ENCODE measurements at regions not wholly inside any gene's neighbourhood (a gene's known extent, or its start where the extent isn't known, plus 50 kb on each side); places are given as distances from the start of the nearest gene placed in this dataset.
"Not testable (repeated sequence)": the region's sequence is repeated elsewhere in the genome, so short reads cannot be mapped to it uniquely, and the experiment has no call there.

DNA sequence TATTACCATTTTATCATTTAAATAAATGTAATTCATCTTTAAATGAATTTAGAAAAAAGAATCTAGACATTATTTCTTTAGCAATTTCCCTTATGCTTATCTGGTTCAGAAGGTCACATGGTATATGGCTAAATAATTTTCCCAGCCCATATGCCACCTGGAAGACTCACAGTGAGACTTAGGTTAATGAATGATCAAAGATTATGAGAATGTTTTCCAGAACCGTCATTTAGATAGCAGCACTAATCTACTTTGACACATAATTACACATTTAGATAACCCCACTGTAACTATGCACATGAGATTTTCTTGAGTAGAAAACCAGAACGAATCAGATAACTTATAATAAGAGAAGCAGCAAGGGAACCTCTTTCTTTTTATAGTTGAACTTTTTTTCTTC lies 124.9 kb upstream of the CCDC180 start:
- not testable (repeated sequence) for DNase-seq (ENCODE audit: low read depth in 4 of 4, low spot score in 3 of 4)

DNA sequence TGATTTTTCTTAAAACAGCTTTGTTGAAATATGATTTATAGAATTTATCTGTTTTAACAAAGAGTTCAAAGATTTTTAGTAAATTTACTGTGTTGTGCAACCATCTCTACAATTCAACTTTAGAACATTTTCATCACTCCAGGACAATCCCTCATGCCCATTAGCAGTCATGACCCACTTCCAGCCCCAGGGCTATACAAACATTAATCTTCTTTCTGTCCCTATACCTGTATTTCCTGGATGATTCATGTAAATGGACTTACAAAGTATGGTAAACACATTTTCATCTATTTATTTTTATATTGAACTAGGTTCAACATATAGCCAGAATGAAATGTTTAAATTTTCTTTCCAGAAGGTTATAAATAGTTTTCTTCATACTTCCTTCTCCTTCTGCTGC lies 127.8 kb upstream of the CCDC180 start:
- DNase-seq (ENCODE audit: low read depth in 4 of 4, low spot score in 3 of 4) = no peak

DNA sequence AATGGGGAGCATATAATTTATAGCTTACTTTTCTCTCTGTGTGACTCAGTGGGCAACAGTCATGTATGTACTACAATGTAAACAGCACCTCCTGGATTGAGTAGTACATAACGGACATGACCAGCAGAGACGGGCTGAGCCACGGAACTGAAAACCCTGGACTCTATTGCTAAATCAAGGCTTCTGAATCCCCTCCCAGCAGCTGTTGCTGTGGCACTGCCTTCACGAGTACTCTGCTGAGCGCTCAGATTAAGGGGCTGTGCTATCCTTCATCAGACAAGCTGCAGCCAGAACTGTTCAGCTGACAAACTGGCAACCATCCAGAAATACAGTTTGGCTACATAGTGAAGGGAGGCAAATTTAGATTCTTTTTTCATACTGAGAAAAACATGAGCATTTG lies 131.3 kb upstream of the CCDC180 start:
- peak; percentile 2 to 15 (median 7) for DNase-seq (ENCODE audit: low read depth in 4 of 4, low spot score in 3 of 4)

DNA sequence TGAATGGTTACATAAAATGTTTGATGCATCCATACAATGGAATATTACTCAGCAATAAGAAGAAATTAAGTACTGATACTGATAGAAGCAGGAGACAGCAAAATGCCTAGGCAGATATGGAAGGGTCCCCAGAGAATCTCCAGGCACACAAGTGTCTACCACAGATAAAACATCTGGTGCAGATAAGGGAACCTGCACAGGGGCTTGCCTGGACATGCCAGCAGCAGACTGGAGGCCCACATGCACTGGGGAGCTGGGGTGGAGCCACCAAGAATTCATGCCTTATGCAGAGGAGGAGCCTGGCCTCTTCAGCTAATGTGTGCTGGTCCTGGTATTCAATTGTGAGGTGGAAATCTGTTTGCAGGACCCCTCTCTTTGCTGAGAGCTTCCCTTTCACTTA lies 129.2 kb upstream of the CTSV start:
- not testable (repeated sequence) for DNase-seq (ENCODE audit: low read depth in 4 of 4, low spot score in 3 of 4)

DNA sequence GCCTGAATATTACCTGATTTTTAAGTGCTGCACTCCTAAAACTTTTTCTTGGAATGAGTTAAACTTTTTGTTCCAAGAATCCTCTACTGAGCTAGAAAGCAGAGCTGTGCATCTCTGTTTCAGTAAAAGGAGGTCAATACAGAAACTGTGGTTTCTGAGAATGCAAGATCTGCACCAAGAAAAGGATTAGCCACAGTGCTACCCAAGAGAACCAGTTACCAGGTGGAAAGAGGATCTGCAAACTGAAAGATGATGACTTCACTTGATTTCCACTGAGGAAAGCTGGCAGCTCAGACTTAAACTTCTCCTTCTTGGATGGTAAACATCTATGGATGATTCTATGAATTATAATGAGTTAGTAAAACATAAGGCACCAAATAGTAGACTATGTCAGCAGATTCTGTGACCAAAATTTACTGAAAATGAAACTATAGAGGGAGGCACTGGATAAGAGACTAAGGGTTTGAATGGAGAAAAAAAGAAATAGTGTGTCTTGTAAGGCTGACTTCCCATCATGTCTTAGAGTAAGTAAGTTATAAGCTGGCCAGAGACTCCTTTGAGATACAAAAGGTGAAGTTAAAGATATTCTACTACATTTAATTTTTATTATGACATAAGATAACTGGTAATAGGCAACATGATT lies 127.7 kb upstream of the CTSV start:
- not testable (repeated sequence) for DNase-seq (ENCODE audit: low read depth in 4 of 4, low spot score in 3 of 4)

DNA sequence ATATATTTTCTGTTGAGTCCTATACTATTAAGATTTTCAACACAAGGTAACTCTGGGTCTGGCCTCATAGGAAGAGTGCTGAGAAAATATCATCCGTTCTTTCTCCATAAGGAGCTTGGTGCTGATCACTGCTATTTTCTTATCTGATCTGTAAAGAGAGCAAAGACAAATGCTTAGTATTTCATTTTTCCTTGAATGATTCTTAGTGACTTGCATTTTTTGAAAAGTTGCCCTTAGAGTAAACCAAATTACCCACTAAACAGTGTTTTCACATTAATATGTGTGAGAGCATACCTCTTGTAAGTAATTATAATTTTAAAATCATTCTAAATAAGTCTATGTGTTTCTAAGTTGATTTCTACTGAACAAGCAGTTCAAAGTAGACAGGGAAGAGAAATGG lies 121.3 kb upstream of the CTSV start:
- no peak for DNase-seq (ENCODE audit: low read depth in 4 of 4, low spot score in 3 of 4)

DNA sequence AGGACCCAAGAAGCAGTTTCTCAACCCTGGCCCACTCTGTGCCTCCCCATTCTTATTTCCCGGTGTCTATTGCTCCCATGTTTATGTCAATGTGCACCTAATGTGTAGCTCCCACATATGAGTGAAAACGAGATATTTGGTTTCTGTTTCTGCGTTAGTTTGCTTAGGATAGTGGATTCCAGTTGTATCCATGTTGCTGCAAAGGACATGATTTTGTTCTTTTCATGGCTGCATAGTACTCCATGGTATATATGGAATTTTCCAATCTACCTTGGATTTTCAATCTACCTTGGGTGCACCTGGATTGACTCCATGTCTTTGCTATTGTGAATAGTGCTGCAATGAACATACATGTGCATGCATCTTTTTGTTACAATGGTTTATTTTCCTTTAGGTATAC lies 119.8 kb upstream of the CTSV start:
- DNase-seq (ENCODE audit: low read depth in 4 of 4, low spot score in 3 of 4) = not testable (repeated sequence)

DNA sequence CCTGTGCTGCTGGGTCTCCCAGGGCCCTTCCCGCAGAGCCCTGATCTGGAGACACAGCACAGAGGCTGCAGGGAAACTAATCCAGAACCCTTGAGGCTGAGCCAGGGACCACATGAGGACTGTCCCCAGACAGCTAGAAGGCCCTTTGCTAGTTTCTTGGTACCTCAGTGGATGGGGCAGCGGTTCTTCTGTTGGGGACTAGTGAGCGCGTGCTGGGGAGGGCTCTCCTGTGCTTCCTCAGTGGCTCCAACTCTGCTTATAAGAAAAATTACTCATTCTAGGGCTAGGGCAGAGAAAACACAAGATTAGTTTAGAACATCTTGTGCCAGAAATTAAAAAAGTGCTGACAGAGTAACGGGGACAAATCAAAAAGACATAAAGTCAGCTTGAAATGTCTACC lies 116.5 kb upstream of the CTSV start:
- DNase-seq (ENCODE audit: low read depth in 4 of 4, low spot score in 3 of 4) = not testable (repeated sequence)

DNA sequence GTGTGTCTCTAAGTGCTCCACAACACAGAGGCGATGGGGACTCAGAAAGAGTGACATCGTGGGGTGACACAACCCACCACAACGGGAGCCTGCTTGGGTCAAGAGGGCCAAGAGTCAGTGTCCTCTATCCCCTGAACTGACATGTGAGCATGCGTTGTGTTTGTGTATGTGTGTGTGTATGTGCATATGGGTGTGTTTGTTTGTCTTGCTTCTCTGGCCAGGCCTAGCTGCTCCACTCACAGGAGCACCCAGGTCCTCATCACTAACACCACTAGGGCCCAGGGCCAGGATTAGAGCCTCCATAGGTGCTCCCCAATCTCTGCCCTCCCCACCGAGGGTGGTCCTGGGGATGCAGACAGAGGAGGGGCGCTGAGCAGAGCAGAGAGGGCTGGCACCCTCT lies 115.0 kb upstream of the CTSV start:
- DNase-seq (ENCODE audit: low read depth in 4 of 4, low spot score in 3 of 4) = no peak

DNA sequence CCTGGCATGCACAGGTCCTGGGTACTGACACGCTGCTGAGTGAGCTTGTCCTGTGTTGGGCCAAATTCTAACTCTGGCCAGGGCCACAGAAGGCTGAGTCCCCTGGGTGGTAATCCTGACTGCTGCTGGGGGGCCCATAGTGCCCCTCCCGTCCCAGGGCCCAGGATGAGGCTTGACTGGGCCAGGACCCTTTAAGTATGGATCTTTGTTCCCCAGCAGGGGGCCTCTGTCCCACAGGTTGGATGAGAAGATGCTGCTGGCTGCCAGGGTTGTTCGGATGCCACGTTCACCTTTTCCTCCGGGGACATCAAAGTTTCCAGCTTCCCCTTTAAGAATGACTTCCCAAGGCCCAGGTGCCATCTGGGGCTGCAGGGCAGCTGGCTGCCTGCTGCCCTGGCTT lies 114.2 kb upstream of the CTSV start:
- DNase-seq (ENCODE audit: low read depth in 4 of 4, low spot score in 3 of 4) = not testable (repeated sequence)

DNA sequence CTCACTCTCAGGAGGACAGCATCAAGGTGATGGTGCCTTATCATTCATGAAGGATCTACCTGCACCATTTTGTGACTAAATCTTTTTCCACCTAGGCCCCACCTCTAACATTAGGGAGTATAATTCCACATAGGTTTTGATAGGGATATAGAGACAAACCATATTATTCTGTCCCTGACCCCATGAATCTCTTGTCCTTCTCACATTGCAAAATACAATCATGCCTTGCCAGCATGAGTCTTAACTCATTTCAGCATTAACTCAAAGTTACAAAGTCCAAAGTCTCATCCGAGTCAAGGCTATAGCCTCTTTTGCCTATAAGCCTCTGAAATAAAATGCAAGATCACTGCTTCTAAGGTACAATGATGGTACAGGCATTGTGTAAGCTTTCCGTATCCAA lies 111.5 kb upstream of the CTSV start:
- DNase-seq (ENCODE audit: low read depth in 4 of 4, low spot score in 3 of 4) = not testable (repeated sequence)

DNA sequence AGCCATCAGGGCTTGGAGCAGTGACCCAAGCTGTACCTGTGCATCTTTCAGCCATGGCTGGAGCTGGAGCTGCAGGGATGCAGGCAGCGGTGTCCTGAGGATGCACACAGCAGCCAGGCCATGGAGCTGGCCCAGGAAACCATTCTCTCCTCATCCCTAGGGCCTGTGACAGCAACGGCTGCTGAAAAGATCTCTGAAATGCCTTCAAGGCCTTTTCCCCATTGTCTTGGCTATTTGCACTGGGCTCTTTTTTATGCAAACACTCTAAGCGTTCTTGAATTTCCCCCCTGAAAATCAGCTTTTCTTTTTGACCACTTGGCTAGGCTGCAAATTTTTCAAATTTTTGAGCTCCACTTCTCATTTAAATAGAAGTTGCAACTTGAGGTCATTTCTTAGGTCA lies 109.5 kb upstream of the CTSV start:
- DNase-seq (ENCODE audit: low read depth in 4 of 4, low spot score in 3 of 4) = not testable (repeated sequence)

DNA sequence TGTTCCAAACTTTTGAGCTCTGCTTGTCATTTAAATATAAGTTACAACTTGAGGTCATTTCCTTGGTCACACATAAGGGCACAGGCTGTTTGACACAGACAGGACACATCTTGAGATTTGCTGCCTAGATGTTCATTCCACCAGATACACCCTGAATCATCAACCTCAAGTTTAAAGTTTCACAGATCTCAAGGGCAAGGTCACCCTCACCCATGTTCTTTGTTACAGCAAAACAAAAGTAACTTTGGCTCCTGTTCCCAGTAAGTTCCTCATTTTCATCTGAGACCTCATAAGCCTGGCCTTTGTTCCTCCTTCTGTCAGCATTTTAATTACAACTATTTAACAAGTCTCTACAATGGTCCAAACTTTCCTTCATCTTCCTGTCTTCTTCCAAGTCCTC lies 106.7 kb upstream of the CTSV start:
- DNase-seq (ENCODE audit: low read depth in 4 of 4, low spot score in 3 of 4) = not testable (repeated sequence)

DNA sequence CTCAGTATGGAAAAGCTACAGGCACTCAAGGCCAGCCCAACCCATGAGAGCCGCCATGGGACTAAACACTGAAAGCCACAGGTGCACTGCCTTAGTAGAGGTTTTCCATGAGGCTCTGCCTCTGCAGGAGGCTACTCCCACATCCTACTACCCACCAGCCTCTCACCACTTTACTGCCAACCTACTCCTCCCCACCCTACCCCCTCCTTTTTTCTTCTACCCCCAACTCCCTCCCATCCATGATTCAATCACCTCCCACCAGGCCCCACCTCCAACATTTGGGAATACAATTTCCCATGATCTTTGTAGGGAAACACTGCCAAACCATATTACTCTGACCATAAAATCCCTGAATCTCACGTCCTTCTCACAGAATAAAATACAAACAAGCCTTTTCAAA lies 101.6 kb upstream of the CTSV start:
- no peak for DNase-seq (ENCODE audit: low read depth in 4 of 4, low spot score in 3 of 4)

DNA sequence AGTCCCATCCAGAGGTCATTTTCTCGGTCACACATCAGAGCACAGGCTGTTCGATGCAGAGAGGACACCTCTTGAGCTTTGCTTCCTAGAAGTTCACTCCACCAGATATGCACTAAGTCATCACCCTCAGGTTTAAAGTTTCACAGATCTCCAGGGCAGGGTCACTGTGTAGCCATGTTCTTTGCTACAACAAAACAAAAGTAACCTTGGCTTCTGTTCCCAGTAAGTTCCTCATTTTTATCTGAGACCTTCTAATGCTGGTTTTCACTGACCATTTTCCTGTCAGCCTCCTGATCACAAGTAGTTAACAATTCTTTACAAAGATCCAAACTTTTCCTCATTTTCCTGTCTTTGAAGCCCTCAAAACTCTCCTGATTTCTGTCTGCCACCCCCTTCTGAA lies 97.5 kb upstream of the CTSV start:
- peak in 1 of 4 donors; percentile 2 for DNase-seq (ENCODE audit: low read depth in 4 of 4, low spot score in 3 of 4)

DNA sequence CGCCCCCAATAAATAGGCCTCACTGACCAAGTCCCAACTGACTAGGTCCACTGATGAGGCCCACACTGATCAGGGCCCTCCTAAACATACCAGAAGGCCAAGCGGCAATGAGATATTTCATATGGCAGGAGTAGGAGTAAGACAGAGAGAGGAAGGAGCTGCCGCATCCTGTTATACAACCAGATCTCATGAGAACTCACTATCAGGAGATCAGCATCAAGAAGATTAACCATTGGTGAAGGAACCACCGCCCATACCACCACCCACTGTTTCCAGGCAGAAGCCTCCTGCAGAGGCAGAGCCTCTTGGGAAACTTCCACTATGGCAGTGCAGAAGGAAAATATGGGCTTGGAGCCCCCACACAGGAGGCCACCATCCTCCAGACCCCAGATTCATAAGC lies 95.0 kb upstream of the CTSV start:
- not testable (repeated sequence) for DNase-seq (ENCODE audit: low read depth in 4 of 4, low spot score in 3 of 4)

DNA sequence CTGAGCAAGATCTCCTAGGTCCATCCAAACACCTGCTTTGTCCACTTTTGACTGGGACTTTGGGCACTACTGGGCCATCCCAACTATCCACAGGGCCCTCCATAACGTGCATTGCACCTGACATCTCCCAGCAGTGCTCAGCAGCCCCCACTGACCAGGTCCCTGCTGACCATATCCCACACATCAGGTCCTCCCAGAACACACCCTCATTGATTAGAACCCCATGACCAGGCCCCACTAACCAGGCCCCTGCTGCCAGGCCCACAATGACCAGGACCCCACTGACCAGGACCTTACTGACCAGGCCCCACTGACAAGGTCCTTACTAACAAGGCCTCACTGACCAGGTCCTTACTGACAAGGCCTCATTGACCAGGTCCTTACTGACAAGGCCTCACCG lies 93.9 kb upstream of the CTSV start:
- no peak for DNase-seq (ENCODE audit: low read depth in 4 of 4, low spot score in 3 of 4)

DNA sequence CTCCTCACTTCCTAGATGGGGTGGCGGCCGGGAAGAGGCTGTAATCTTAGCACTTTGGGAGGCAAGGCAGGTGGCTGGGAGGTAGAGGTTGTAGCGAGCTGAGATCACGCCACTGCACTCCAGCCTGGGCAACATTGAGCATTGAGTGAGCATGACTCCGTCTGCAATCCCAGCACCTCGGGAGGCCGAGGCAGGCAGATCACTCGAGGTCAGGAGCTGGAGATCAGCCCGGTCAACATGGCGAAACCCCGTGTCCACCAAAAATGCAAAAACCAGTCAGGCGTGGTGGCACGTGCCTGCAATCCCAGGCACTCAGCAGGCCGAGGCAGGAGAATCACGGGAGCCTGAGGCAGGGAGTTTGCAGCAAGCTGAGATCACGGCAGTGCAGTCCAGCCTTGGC lies 91.9 kb upstream of the CTSV start:
- not testable (repeated sequence) for DNase-seq (ENCODE audit: low read depth in 4 of 4, low spot score in 3 of 4)

DNA sequence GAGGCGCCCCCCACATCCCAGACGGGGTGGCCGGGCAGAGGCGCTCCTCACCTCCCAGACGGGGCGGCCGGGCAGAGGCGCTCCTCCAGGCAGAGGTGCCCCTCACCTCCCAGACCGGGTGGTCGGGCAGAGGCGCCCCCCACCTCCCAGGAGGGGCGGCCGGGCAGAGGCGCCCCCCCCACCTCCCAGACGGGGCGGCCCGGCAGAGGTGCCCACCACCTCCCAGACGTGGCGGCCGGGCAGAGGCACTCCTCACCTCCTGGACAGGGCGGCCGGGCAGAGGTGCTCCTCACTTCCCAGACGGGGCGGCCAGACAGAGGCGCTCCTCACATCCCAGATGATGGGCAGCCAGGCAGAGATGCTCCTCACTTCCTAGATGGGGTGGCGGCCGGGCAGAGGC lies 91.4 kb upstream of the CTSV start:
- DNase-seq (ENCODE audit: low read depth in 4 of 4, low spot score in 3 of 4) = not testable (repeated sequence)

DNA sequence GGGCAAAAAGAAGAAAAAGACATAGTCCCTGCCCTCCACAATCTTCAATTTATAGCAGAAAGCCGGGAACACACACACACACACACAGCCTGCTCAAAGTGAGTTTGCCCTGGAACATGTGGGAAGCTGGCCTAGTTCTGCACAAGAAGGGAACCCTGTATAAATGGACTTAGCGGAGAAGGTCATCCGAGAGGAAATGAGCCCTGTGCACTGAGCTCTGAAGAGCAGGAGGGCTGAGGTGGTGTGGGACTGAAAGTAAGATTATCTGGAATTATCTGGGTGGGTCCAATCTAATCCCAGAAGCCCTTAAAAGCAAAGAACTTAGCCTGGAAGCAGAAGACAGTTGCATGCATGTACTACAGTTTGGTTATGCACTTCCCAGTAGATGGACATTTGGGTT lies 90.0 kb upstream of the CTSV start:
- DNase-seq (ENCODE audit: low read depth in 4 of 4, low spot score in 3 of 4) = no peak

DNA sequence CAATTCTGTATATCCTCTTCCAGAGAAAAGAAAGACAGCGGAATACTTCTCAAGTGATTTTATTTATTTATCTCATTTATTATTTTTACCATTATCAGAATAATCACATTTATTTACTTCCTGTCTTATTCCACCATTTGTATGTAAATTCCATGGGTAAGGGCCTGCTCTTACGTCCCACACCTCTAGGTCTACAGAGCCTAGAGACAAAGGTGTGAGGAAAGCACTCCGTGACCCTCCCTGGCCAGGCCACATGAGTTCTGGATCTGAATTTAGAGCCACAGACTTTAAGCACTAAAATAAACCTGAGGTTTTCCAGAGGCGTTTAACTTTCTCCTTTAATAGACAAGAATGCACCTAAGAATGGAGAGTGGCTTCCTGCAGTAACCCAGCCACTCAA lies 85.3 kb upstream of the CTSV start:
- DNase-seq (ENCODE audit: low read depth in 4 of 4, low spot score in 3 of 4) = no peak

DNA sequence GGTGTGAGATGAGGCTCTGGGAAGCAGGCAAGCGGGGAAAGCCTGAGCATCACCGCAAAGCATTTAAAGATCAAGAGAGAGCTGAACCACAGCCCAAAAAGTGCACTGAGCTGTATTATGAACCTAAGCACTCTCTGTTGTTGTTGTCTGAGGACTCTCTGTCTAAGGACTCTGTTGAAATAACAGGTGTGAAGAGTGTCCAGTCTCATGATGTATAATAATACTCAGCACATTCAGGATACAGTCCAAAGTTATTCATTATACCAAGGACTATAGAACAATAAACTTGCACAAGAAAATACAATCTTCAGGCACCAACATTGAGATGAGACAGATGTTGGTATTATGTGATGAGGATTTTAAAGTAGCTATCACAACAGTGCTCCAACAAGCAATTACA lies 71.8 kb upstream of the CTSV start:
- no peak for DNase-seq (ENCODE audit: low read depth in 4 of 4, low spot score in 3 of 4)

DNA sequence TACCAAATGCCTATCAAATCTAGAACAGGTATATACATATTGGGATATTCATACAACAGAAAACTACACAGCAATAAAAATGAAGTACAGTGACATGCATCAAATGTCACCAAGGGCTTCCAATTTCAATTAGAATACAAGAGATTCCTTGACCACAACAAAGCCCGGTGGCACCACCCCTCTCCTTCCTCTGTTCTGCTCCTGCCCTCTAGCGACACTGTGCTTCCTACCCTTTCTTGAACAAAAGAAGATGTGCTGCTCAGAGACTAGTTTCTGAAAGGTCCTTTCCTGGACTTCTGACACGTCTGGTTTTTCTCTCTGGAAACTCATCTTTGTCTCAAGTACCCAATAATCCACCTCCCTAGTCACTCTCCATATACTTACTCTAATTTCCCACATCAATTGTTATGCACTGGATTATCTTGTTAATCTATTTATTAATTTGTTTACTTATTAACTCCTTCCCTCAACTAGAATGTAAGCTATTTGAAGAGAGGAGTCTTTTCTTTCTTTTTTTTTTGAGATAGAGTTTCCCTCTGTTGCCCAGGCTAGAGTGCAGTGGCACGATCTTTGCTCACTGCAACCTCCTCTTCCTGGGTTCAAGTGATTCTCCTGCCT lies 70.4 kb upstream of the CTSV start:
- no peak for DNase-seq (ENCODE audit: low read depth in 4 of 4, low spot score in 3 of 4)

All from right renal pelvis (tissue), 4 donors.